ENCODE measurements at regions not wholly inside any gene's neighbourhood (a gene's known extent, or its start where the extent isn't known, plus 50 kb on each side); places are given as distances from the start of the nearest gene placed in this dataset.

DNA sequence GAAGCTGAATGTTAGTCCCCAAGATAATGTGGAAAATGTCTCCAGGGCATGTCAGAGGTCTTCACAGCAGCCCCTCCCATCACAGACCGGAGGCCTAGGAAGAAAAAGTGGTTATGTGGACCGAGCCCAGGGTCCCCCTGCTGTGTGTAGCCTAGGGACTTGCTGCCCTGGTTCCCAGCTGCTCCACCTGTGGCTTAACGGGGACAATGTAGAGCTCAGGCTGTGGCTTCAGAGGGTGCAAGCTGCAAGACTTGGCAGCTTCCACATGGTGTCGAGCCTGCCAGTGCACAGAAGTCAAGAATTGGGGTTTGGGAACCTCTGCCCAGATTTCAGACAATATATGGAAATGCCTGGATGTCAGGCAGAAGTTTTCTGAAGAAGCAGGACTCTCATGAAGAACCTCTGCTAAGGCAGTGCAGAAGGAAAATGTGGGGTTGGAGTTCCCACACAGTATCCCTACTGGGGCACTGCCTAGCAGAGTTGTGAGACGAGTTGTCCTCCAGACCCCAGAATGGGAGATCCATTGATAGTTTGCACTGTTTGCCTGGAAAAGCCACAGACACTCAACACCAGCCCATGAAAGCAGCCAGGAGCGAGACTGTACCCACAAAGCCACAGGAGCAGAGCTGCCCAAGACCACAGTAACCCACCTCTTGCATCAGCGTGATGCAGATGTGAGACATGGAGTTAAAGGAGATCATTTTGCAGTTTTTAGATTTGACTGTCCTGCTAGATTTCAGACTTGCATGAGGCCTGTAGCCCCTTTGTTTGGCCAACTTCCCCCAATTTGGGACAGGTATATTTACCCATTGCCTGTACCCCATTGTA, 204.9 kb downstream of the MRPL39 start:
- TF ChIP-seq, protein P1, sequence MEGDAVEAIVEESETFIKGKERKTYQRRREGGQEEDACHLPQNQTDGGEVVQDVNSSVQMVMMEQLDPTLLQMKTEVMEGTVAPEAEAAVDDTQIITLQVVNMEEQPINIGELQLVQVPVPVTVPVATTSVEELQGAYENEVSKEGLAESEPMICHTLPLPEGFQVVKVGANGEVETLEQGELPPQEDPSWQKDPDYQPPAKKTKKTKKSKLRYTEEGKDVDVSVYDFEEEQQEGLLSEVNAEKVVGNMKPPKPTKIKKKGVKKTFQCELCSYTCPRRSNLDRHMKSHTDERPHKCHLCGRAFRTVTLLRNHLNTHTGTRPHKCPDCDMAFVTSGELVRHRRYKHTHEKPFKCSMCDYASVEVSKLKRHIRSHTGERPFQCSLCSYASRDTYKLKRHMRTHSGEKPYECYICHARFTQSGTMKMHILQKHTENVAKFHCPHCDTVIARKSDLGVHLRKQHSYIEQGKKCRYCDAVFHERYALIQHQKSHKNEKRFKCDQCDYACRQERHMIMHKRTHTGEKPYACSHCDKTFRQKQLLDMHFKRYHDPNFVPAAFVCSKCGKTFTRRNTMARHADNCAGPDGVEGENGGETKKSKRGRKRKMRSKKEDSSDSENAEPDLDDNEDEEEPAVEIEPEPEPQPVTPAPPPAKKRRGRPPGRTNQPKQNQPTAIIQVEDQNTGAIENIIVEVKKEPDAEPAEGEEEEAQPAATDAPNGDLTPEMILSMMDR (IDR thresholded peaks at IDR 0.05; ENCODE audit: poor library complexity, severe bottlenecking), result no peak
- TF ChIP-seq REST (IDR thresholded peaks at IDR 0.05; ENCODE audit: borderline replicate concordance) (no peak), EZH2 (IDR thresholded peaks at IDR 0.05; ENCODE audit: borderline replicate concordance, insufficient read depth, low read length, poor library complexity, severe bottlenecking) (no peak), MXI1 (conservative IDR thresholded peaks at IDR 0.05; ENCODE audit: poor library complexity, severe bottlenecking) (no peak), RAD21 (conservative IDR thresholded peaks at IDR 0.05) (no peak), POLR2AphosphoS5 (IDR thresholded peaks at IDR 0.05) (no peak), EP300 (conservative IDR thresholded peaks at IDR 0.05; ENCODE audit: poor library complexity, severe bottlenecking) (no peak), TAF1 (IDR thresholded peaks at IDR 0.05; ENCODE audit: low read depth) (no peak)

Data from neural cell (in vitro differentiated cells).